ENCODE measurements at regions not wholly inside any gene's neighbourhood (a gene's known extent, or its start where the extent isn't known, plus 50 kb on each side); places are given as distances from the start of the nearest gene placed in this dataset.

- Histone ChIP-seq H3K9ac (ENCODE audit: low read length) (no peak overlapping the region), H3K27me3 (ENCODE audit: low read length) (peaks cover 8% of the 10 kb centered on the region; the same call in 1 of the 2 replicates), H3K36me3 (ENCODE audit: low read depth, low read length) (no peaks in the 10 kb centered on the region), H3F3A (ENCODE audit: low read length, unreplicated experiment) (no peaks in the 10 kb centered on the region), H3K4me1 (ENCODE audit: insufficient read depth, low read length) (no peaks in the 10 kb centered on the region), H3K27ac (ENCODE audit: low read length) (no peak overlapping the region), H3K9me3 (ENCODE audit: low read length) (no peaks in the 10 kb centered on the region), H3K4me3 (ENCODE audit: low read length) (no peak overlapping the region), H3K4me2 (ENCODE audit: low read length) (no peak overlapping the region), H3K9me2 (replicated peaks; ENCODE audit: low read length) (no peaks in the 10 kb centered on the region), H4K20me1 (ENCODE audit: low read length) (no peaks in the 10 kb centered on the region), H2AFZ (ENCODE audit: low read length) (no peak overlapping the region), H3K79me2 (ENCODE audit: low read length) (no peaks in the 10 kb centered on the region)
- POLR2A ChIA-PET (ENCODE audit: unreplicated experiment) = interaction anchor here (0.7 kb wide), 1 partner anchor 110 kb away, joined by 4 read pairs; no protein-coding TSS in a partner anchor
- CTCF ChIA-PET = interaction anchor here (0.7 kb wide), 1 partner anchor 1735 kb away, joined by 3 read pairs; no protein-coding TSS in a partner anchor
- peak; percentile 61 for DNase-seq
- no peak for TF ChIP-seq EZH2phosphoT487 (IDR thresholded peaks at IDR 0.05; ENCODE audit: borderline replicate concordance, low read length)
- TF ChIP-seq, protein P1, sequence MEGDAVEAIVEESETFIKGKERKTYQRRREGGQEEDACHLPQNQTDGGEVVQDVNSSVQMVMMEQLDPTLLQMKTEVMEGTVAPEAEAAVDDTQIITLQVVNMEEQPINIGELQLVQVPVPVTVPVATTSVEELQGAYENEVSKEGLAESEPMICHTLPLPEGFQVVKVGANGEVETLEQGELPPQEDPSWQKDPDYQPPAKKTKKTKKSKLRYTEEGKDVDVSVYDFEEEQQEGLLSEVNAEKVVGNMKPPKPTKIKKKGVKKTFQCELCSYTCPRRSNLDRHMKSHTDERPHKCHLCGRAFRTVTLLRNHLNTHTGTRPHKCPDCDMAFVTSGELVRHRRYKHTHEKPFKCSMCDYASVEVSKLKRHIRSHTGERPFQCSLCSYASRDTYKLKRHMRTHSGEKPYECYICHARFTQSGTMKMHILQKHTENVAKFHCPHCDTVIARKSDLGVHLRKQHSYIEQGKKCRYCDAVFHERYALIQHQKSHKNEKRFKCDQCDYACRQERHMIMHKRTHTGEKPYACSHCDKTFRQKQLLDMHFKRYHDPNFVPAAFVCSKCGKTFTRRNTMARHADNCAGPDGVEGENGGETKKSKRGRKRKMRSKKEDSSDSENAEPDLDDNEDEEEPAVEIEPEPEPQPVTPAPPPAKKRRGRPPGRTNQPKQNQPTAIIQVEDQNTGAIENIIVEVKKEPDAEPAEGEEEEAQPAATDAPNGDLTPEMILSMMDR (conservative IDR thresholded peaks at IDR 0.05; ENCODE audit: low read depth, low read length) = peak; percentile 69
- no TSS peak for BruUV-seq (replicated peaks)
- peak; percentile 60 for ATAC-seq
- intact Hi-C loops (cut with micrococcal nuclease) = loop anchor here (1.0 kb wide), 1 partner anchor 53 kb away; no protein-coding TSS in a partner anchor
Observed at GRCh38 chr13:72643311-72643989, 84.0 kb downstream of the MZT1 start.

- Histone ChIP-seq H3K9me3 (ENCODE audit: low read length) (no peaks in the 10 kb centered on the region), H2AFZ (ENCODE audit: low read length) (no peak overlapping the region), H3F3A (ENCODE audit: low read length, unreplicated experiment) (no peaks in the 10 kb centered on the region), H3K79me2 (ENCODE audit: low read length) (no peaks in the 10 kb centered on the region), H3K27me3 (ENCODE audit: low read length) (no peaks in the 10 kb centered on the region), H3K36me3 (ENCODE audit: low read depth, low read length) (no peaks in the 10 kb centered on the region), H3K9me2 (replicated peaks; ENCODE audit: low read length) (no peaks in the 10 kb centered on the region), H3K27ac (ENCODE audit: low read length) (no peak overlapping the region), H3K4me1 (ENCODE audit: insufficient read depth, low read length) (no peaks in the 10 kb centered on the region), H3K4me2 (ENCODE audit: low read length) (no peak overlapping the region), H3K9ac (ENCODE audit: low read length) (no peak overlapping the region), H3K4me3 (ENCODE audit: low read length) (no peak overlapping the region), H4K20me1 (ENCODE audit: low read length) (no peaks in the 10 kb centered on the region)
- no peak for ATAC-seq
- intact Hi-C loops (cut with micrococcal nuclease) = no loop called here
- no peak for DNase-seq
- no peak for TF ChIP-seq EZH2 (IDR thresholded peaks at IDR 0.05; ENCODE audit: low read length, unreplicated experiment)
- TF ChIP-seq EZH2phosphoT487 (IDR thresholded peaks at IDR 0.05; ENCODE audit: borderline replicate concordance, low read length) = no peak
- TF ChIP-seq, protein P1 (conservative IDR thresholded peaks at IDR 0.05; ENCODE audit: low read depth, low read length) = no peak
- CTCF ChIA-PET = no interaction called here
- POLR2A ChIA-PET (ENCODE audit: unreplicated experiment) = no interaction called here
- BruUV-seq (replicated peaks) = no TSS peak
Observed at GRCh38 chr13:72639377-72639776, 88.1 kb downstream of the MZT1 start.
